Keratinocyte (primary cell): ENCODE measurements at regions not wholly inside any gene's neighbourhood (a gene's known extent, or its start where the extent isn't known, plus 50 kb on each side); places are given as distances from the start of the nearest gene placed in this dataset.

ENCODE experiments used
- DNase-seq: peaks from one replicate; pipeline ENCODE4 v3.0.0-alpha.2; 2011; ENCODE audit warnings: low read depth, missing footprints, low spot score
- FAIRE-seq: peaks from 2 replicates; lab custom pipeline; 2011; peaks lifted over from hg19 to GRCh38; lab: Jason Lieb, UNC
- H2AFZ ChIP-seq: 2 replicates; pipeline ENCODE4 v1.6.0; 2012; ENCODE audit warnings: low read length, control low read depth, inconsistent platforms; ENCODE audit not compliant: control insufficient read depth
- H3K27ac ChIP-seq: 2 replicates; pipeline ENCODE4 v1.5.1; 2011; ENCODE audit warnings: low read length; ENCODE audit not compliant: control insufficient read depth, insufficient read depth
- H3K27me3 ChIP-seq: 3 replicates; pipeline ENCODE4 v1.6.0; 2011; ENCODE audit warnings: low read length; ENCODE audit not compliant: control insufficient read depth, insufficient read depth; ENCODE audit errors: extremely low read depth
- H3K36me3 ChIP-seq, 2 experiments: 2 replicates in 1 of 2; 3 replicates in 1 of 2; pipeline ENCODE4 v1.5.1; 2011; ENCODE audit warnings: low read length in 2 of 2, mild to moderate bottlenecking in 1 of 2; ENCODE audit not compliant: control insufficient read depth in 2 of 2, insufficient read depth in 2 of 2; ENCODE audit errors: extremely low read depth in 1 of 2
- H3K4me1 ChIP-seq: 3 replicates; pipeline ENCODE4 v1.5.1; 2011; ENCODE audit warnings: low read length; ENCODE audit not compliant: control insufficient read depth, insufficient read depth; ENCODE audit errors: extremely low read depth
- H3K4me2 ChIP-seq: 3 replicates; pipeline ENCODE4 v1.6.0; 2011; ENCODE audit warnings: low read depth, low read length; ENCODE audit not compliant: control insufficient read depth, insufficient read depth; ENCODE audit errors: extremely low read depth
- H3K4me3 ChIP-seq, 3 experiments: fragments of 200-600 bp in 1 of 3; sonication (generic) in 1 of 3; 2 replicates in 2 of 3; 3 replicates in 1 of 3; pipeline ENCODE4 v1.5.1; 2011 to 2016; ENCODE audit warnings: low read length in 3 of 3, mild to moderate bottlenecking in 3 of 3, control low read depth in 2 of 3, inconsistent platforms in 1 of 3, low read depth in 1 of 3, mixed read lengths in 1 of 3, mixed run types in 1 of 3, moderate library complexity in 1 of 3; ENCODE audit not compliant: control insufficient read depth in 2 of 3, insufficient read depth in 2 of 3; ENCODE audit errors: extremely low read depth in 1 of 3
- H3K79me2 ChIP-seq: 2 replicates; pipeline ENCODE4 v1.6.0; 2012; ENCODE audit warnings: low read length; ENCODE audit not compliant: control insufficient read depth, insufficient read depth
- H3K9ac ChIP-seq: 3 replicates; pipeline ENCODE4 v1.6.0; 2011; ENCODE audit warnings: low read length; ENCODE audit not compliant: control insufficient read depth, insufficient read depth; ENCODE audit errors: extremely low read depth
- H3K9me1 ChIP-seq: 3 replicates; pipeline ENCODE4 v1.6.0; 2011; ENCODE audit warnings: low read length; ENCODE audit not compliant: control insufficient read depth, insufficient read depth; ENCODE audit errors: extremely low read depth
- H3K9me3 ChIP-seq: 2 replicates; pipeline ENCODE4 v1.5.1; 2012; ENCODE audit warnings: low read depth, low read length; ENCODE audit not compliant: control insufficient read depth
- H4K20me1 ChIP-seq: 3 replicates; pipeline ENCODE4 v1.6.0; 2011; ENCODE audit warnings: low read length; ENCODE audit not compliant: control insufficient read depth, insufficient read depth; ENCODE audit errors: extremely low read depth
- EZH2 ChIP-seq: IDR thresholded peaks from one replicate; pipeline ENCODE4 v1.6.1; 2012; ENCODE audit warnings: inconsistent platforms, mild to moderate bottlenecking, low read length, moderate library complexity
- dilution Hi-C: fragments of 300-500 bp; cut with MboI; formaldehyde crosslinking; loops from one replicate; pipeline ENCODE4 v1.7.0; 2020; ENCODE audit warnings: low sequenced_read_pairs; ENCODE audit not compliant: extremely low pct_ligation_motif_present
- TF ChIP-seq, protein P1 (sequence below), 3 experiments: IDR thresholded peaks in 1 of 3; conservative IDR thresholded peaks in 1 of 3; optimal IDR thresholded peaks in 1 of 3; 2 replicates in 2 of 3; 3 replicates in 1 of 3; pipeline versions ENCODE3 to v1.5.1; 2011; ENCODE audit warnings: low read length in 3 of 3, mild to moderate bottlenecking in 3 of 3, moderate library complexity in 2 of 3, control low read depth in 1 of 3, inconsistent platforms in 1 of 3; ENCODE audit not compliant: insufficient read depth in 2 of 3; ENCODE audit errors: extremely low read depth in 1 of 3

DNA sequence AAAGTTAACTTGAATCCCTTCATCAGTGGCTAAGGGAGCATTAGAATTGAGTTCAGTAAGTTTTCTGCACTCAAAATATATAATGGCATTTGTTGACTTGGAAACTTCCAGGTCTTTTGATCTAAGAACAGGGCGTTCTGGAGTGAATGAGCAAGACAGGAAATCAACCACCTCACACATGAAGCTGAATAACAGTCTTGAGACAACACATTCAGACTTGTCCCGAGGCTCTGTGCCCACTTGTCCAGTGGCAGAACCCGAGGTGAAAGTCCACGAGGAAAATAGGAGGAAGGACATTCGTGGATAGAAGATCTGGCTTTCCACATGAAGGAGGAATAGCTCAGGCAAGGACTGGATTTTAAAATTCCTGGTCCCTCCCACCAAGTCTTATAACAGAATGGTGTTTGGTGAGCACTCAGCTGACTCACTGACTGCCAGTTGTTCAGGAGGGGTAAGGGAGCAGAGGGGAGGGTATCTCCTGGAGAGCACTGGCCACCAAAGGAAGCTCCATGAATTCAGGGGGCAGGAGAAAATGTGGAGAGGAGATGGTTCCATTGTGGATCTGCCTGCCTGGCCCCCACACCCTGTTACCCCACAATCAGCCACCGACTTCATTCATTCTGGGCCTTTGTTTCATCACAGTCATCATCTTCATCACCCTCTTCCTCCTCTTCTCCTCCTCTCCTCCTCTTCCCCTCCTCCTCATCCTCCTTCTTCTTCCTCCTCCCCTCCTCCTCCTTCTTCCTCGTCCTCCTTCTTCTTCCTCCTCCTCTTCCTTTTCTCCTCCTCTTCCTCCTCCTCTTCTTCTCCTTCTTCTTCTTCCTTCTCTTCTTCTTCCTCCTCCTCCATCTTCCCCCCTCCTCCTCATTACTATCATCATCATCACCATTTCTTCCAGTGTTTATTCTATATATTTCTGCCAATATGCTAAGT is 620.1 kb downstream of the MED13L start:
- peak overlapping the region; percentile 5 for H3K4me2 ChIP-seq
- no peak overlapping the region for H3K9ac ChIP-seq
- peaks cover 6% of the 10 kb centered on the region for H3K4me1 ChIP-seq
- FAIRE-seq (no peak), DNase-seq (no peak)
- H2AFZ ChIP-seq, result peak overlapping the region; percentile 36
- TF ChIP-seq, protein P1, sequence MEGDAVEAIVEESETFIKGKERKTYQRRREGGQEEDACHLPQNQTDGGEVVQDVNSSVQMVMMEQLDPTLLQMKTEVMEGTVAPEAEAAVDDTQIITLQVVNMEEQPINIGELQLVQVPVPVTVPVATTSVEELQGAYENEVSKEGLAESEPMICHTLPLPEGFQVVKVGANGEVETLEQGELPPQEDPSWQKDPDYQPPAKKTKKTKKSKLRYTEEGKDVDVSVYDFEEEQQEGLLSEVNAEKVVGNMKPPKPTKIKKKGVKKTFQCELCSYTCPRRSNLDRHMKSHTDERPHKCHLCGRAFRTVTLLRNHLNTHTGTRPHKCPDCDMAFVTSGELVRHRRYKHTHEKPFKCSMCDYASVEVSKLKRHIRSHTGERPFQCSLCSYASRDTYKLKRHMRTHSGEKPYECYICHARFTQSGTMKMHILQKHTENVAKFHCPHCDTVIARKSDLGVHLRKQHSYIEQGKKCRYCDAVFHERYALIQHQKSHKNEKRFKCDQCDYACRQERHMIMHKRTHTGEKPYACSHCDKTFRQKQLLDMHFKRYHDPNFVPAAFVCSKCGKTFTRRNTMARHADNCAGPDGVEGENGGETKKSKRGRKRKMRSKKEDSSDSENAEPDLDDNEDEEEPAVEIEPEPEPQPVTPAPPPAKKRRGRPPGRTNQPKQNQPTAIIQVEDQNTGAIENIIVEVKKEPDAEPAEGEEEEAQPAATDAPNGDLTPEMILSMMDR (optimal IDR thresholded peaks at IDR 0.05 in 1 of 3, IDR thresholded peaks at IDR 0.05 in 1 of 3, conservative IDR thresholded peaks at IDR 0.05 in 1 of 3; ENCODE audit: extremely low read depth in 1 of 3, insufficient read depth in 2 of 3, low read length in 3 of 3), result no peak
- no peak for TF ChIP-seq EZH2
- H3K9me3 ChIP-seq, result no peaks in the 10 kb centered on the region
- no peak overlapping the region for H3K4me3 ChIP-seq
- H3K9me1 ChIP-seq, result no peaks in the 10 kb centered on the region
- H3K79me2 ChIP-seq, result no peaks in the 10 kb centered on the region
- H3K27ac ChIP-seq, result no peak overlapping the region
- H3K27me3 ChIP-seq, result no peaks in the 10 kb centered on the region
- H3K36me3 ChIP-seq, result no peaks in the 10 kb centered on the region
- H4K20me1 ChIP-seq, result no peaks in the 10 kb centered on the region
- dilution Hi-C loops, result no loop called here

DNA sequence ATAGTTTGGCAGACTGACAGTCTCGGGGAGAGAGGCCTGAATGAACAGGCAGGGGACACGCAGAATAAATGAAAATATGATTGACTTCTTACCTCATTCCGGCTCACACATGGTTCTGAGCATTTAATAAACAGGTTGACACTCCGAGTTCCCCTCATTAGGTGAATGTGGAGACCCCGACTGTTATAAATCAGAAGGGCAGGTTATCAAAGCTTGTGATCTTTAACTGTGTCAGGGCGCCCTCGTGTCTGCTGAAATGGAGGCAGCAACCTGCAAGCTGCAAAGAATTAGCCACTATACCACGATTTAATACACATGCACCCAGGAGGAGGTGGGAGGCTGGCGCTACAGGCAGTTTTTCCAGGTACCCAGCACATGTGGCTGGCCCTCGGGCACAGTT is 627.5 kb downstream of the MED13L start:
- no peak overlapping the region for H2AFZ ChIP-seq
- no peaks in the 10 kb centered on the region for H3K9me3 ChIP-seq
- H3K79me2 ChIP-seq, result no peaks in the 10 kb centered on the region
- no peaks in the 10 kb centered on the region for H3K27me3 ChIP-seq
- H3K9ac ChIP-seq, result no peak overlapping the region
- TF ChIP-seq, protein P1 (optimal IDR thresholded peaks at IDR 0.05 in 1 of 3, IDR thresholded peaks at IDR 0.05 in 1 of 3, conservative IDR thresholded peaks at IDR 0.05 in 1 of 3; ENCODE audit: extremely low read depth in 1 of 3, insufficient read depth in 2 of 3, low read length in 3 of 3), result no peak
- TF ChIP-seq EZH2, result no peak
- FAIRE-seq (no peak), DNase-seq (no peak)
- no peak overlapping the region for H3K4me3 ChIP-seq
- dilution Hi-C loops, result no loop called here
- H3K4me1 ChIP-seq, result no peaks in the 10 kb centered on the region
- no peak overlapping the region for H3K27ac ChIP-seq
- H3K36me3 ChIP-seq, result no peaks in the 10 kb centered on the region
- H3K4me2 ChIP-seq, result no peak overlapping the region
- no peaks in the 10 kb centered on the region for H3K9me1 ChIP-seq
- no peaks in the 10 kb centered on the region for H4K20me1 ChIP-seq
